CD4-positive, alpha-beta memory T cell (primary cell): ENCODE measurements at regions not wholly inside any gene's neighbourhood (a gene's known extent, or its start where the extent isn't known, plus 50 kb on each side); places are given as distances from the start of the nearest gene placed in this dataset.
A peak's percentile ranks its signal among the peaks of the same experiment; 100 is the strongest.
"Not testable (repeated sequence)": the region's sequence is repeated elsewhere in the genome, so short reads cannot be mapped to it uniquely, and the experiment has no call there.

Source experiments
- CTCF ChIA-PET: fragments of 350-600 bp; sonication (Branson Sonifier 250); formaldehyde crosslinking; loops from one replicate; lab custom pipeline; 2021; ENCODE audit warnings: inconsistent platforms; ENCODE audit not compliant: partially characterized antibody; lab: Charles Lee
- POLR2A ChIA-PET: fragments of 350-600 bp; sonication (Branson Sonifier 250); formaldehyde crosslinking; loops from one replicate; lab custom pipeline; 2021; ENCODE audit not compliant: partially characterized antibody; lab: Charles Lee
- DNase-seq, 5 donors: peaks; one replicate each; pipeline versions ENCODE4 v3.0.0 to v3.0.0-alpha.2; 2020 to 2022; ENCODE audit warnings: mixed read lengths in 1 of 5
- H3K27ac ChIP-seq: one replicate; pipeline ENCODE4 v1.7.0; 2013; ENCODE audit warnings: low read depth, low read length
- H3K27me3 ChIP-seq: 2 replicates; pipeline ENCODE4 v1.7.0; 2013; ENCODE audit warnings: mild to moderate bottlenecking, low read length, moderate library complexity; ENCODE audit not compliant: insufficient read depth
- H3K36me3 ChIP-seq: 2 replicates; pipeline ENCODE4 v1.7.0; 2013; ENCODE audit warnings: mild to moderate bottlenecking, low read length, moderate library complexity; ENCODE audit not compliant: insufficient read depth
- H3K4me1 ChIP-seq: 2 replicates; pipeline ENCODE4 v1.7.0; 2013; ENCODE audit warnings: mild to moderate bottlenecking, low read length, moderate library complexity; ENCODE audit not compliant: insufficient read depth
- H3K4me3 ChIP-seq, 2 donors: one replicate each; pipeline ENCODE4 v1.7.0; 2013; ENCODE audit warnings: low read length in 2 of 2, mild to moderate bottlenecking in 1 of 2
- H3K9me3 ChIP-seq, 2 donors: one replicate each; pipeline ENCODE4 v1.7.0; 2013; ENCODE audit warnings: low read length in 2 of 2, control low read depth in 1 of 2; ENCODE audit not compliant: control insufficient read depth in 1 of 2
- H3K27ac Mint-ChIP-seq, 7 donors: one replicate each; pipeline ENCODE4 v1.8.0; 2020 to 2021; ENCODE audit warnings: mixed read lengths in 7 of 7, mild to moderate bottlenecking in 6 of 7, inconsistent platforms in 3 of 7, moderate library complexity in 3 of 7
- H3K27me3 Mint-ChIP-seq, 2 donors: one replicate each; pipeline ENCODE4 v1.8.0; 2020 to 2021; ENCODE audit warnings: mixed read lengths in 2 of 2
- H3K36me3 Mint-ChIP-seq, 2 donors: one replicate each; pipeline ENCODE4 v1.8.0; 2020 to 2021; ENCODE audit warnings: mixed read lengths in 2 of 2, inconsistent platforms in 1 of 2, mild to moderate bottlenecking in 1 of 2
- H3K4me1 Mint-ChIP-seq, 4 donors: one replicate each; pipeline ENCODE4 v1.8.0; 2020 to 2021; ENCODE audit warnings: mixed read lengths in 4 of 4, mild to moderate bottlenecking in 1 of 4
- H3K4me3 Mint-ChIP-seq, 8 donors: one replicate each; pipeline ENCODE4 v1.8.0; 2020 to 2021; ENCODE audit warnings: mixed read lengths in 8 of 8, mild to moderate bottlenecking in 7 of 8, moderate library complexity in 6 of 8, inconsistent platforms in 3 of 8
- H3K9me3 Mint-ChIP-seq, 8 donors: one replicate each; pipeline ENCODE4 v1.8.0; 2020 to 2021; ENCODE audit warnings: mixed read lengths in 8 of 8, mild to moderate bottlenecking in 5 of 8, inconsistent platforms in 3 of 8, moderate library complexity in 1 of 8
- intact Hi-C: fragments of 100-400 bp; cut with micrococcal nuclease; formaldehyde crosslinking; loops from one replicate; pipeline ENCODE4 v1.15.1; 2023

DNA sequence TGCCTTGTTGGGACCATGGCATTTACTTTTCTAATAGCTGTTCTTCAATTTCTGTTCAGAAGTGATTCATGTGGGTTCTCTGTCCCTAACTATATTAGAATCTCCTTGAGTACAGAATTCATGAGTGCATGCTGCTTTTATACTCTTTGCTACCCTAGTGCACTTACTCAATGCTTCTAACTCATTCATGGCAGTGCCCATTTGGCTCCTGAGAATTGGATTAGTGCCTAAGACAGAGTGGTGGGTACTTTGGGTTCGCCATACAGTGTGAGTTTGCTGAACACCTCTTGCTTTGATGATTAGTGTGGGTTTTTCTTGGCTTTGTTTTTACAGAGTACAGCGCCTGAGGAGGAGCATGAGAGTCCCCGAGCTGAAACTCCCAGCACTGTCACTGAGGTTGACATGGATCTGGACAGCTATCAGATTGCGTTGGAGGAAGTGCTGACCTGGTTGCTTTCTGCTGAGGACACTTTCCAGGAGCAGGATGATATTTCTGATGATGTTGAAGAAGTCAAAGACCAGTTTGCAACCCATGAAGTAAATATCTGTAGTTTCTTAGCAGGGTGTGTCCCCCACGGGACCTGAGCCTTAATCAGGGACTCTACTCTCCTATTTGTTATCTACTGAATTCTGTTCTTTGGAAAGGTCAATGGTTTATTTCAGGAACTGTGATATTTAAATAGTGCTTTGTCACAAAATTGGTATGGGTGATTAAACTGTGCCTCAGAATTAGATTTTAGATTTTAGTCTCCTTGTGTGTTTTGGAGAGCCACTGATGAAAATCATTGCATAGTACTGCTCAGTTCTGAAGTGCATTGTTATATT lies 150.7 kb downstream of the UTRN start:
- H3K4me3 Mint-ChIP-seq: no peak overlapping the region
- no peaks in the 10 kb centered on the region for H3K27me3 ChIP-seq
- H3K27ac ChIP-seq: no peak overlapping the region
- peaks cover 0 to 5% (median 2%) of the 10 kb centered on the region in 8 donors for H3K9me3 Mint-ChIP-seq
- H3K9me3 ChIP-seq: no peaks in the 10 kb centered on the region
- H3K4me1 ChIP-seq: no peaks in the 10 kb centered on the region
- intact Hi-C loops: no loop called here
- no peak overlapping the region for H3K4me3 ChIP-seq
- ChIA-PET CTCF (no interaction called here), POLR2A (no interaction called here)
- DNase-seq: no peak
- H3K36me3 ChIP-seq: peaks cover 62% of the 10 kb centered on the region
- peaks cover 0 to 10% (median 7%) of the 10 kb centered on the region in 4 donors for H3K4me1 Mint-ChIP-seq
- peak overlapping the region in 4 of 7 donors; percentile 13 to 75 (median 52) for H3K27ac Mint-ChIP-seq
- peaks cover 70 to 73% of the 10 kb centered on the region in 2 donors for H3K36me3 Mint-ChIP-seq
- no peaks in the 10 kb centered on the region for H3K27me3 Mint-ChIP-seq

DNA sequence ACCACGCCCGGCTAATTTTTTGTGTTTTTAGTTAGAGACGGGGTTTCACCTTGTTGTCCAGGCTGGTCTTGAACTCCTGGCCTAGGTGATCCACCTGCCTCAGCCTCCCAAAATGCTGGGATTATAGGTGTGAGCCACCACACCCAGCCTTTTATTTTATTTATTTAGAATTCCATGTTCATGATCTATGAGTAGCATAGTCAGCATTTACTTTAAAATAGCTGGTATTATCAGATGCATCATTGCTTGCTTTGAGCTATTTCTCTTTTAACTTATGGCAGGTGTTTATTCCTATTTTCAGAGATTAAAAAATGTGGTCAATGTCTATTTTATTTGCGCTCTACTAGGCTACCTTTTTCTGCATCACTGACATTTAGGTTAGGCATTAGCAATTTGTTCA lies 152.0 kb downstream of the UTRN start:
- peaks cover 0 to 10% (median 7%) of the 10 kb centered on the region in 4 donors for H3K4me1 Mint-ChIP-seq
- DNase-seq: no peak
- Histone ChIP-seq H3K27ac (no peak overlapping the region), H3K9me3 (peaks cover 0 to 4% of the 10 kb centered on the region in 2 donors), H3K4me3 (no peak overlapping the region), H3K36me3 (peaks cover 63% of the 10 kb centered on the region), H3K27me3 (no peaks in the 10 kb centered on the region), H3K4me1 (no peaks in the 10 kb centered on the region)
- ChIA-PET POLR2A (no interaction called here), CTCF (no interaction called here)
- H3K27me3 Mint-ChIP-seq: no peaks in the 10 kb centered on the region
- peaks cover 0 to 11% (median 5%) of the 10 kb centered on the region in 8 donors for H3K9me3 Mint-ChIP-seq
- no peak overlapping the region for H3K4me3 Mint-ChIP-seq
- peak overlapping the region in 1 of 7 donors; percentile 18 for H3K27ac Mint-ChIP-seq
- peaks cover 70 to 73% of the 10 kb centered on the region in 2 donors for H3K36me3 Mint-ChIP-seq
- intact Hi-C loops: no loop called here

DNA sequence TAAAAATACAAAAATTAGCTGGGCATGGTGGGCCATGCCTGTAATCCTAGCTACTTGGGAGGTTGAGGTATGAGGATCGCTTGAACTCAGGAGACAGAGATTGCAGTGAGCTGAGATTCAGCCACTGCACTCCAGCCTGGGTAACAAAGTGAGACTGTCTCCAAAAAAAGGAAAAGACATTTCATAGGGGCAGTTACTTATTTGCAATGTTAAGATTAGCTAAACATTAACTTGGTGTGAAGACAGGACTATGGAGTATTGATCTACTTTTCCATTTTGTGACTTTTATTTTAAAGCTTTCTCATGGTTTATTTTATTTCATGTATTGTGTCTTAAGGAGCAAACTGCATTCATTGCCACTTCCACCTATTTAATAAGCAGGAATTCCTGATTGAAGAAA lies 153.0 kb downstream of the UTRN start:
- intact Hi-C loops: no loop called here
- DNase-seq: no peak
- H3K9me3 Mint-ChIP-seq: peaks cover 0 to 13% (median 5%) of the 10 kb centered on the region in 8 donors
- H3K36me3 Mint-ChIP-seq: peaks cover 73 to 80% of the 10 kb centered on the region in 2 donors
- H3K4me1 ChIP-seq: no peaks in the 10 kb centered on the region
- CTCF ChIA-PET: no interaction called here
- H3K9me3 ChIP-seq: peaks cover 0 to 4% of the 10 kb centered on the region in 2 donors
- no peak overlapping the region for H3K4me3 ChIP-seq
- POLR2A ChIA-PET: no interaction called here
- no peak overlapping the region for H3K4me3 Mint-ChIP-seq
- H3K27ac ChIP-seq: no peak overlapping the region
- no peaks in the 10 kb centered on the region for H3K27me3 ChIP-seq
- no peak overlapping the region for H3K27ac Mint-ChIP-seq
- peaks cover 0 to 11% (median 5%) of the 10 kb centered on the region in 4 donors for H3K4me1 Mint-ChIP-seq
- no peaks in the 10 kb centered on the region for H3K27me3 Mint-ChIP-seq
- peaks cover 69% of the 10 kb centered on the region for H3K36me3 ChIP-seq

DNA sequence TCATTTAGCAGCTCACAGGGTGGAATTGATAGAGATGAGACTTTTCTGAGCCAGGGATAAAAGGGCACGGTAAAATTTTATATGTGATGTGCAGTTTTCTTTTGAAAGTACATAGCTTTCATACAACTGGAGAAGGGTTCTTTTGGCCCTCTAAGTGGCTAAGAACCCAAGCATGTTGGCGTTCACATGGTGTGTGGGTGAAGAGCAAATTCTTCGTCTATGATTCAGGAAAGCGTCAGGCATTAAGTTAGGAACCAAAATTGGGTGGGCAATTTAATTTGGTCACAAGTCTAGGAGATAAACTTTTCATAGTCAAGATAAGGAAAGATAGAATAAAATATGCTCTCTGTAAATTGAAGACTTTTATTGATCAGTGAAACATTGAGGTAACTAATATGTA lies 153.9 kb downstream of the UTRN start:
- POLR2A ChIA-PET: no interaction called here

DNA sequence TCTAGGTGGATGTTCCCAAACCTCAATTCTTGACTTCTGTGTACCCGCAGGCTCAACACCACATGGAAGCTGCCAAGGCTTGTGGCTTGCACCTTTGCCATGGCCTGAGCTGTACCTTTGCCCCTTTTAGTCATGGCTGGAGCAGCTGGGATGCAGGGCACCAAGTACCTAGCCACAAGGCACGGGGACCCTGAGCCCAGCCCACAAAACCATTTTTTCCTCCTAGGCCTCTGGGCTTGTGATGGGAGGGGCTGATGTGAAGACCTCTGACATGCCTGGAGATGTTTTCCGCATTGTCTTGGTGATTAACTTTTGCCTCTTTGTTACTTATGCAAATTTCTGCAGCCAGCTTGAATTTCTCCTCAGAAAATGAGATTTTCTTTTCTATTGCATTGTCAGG lies 156.7 kb downstream of the UTRN start:
- H3K9me3 ChIP-seq, POLR2A ChIA-PET, H3K4me1 ChIP-seq, H3K4me1 Mint-ChIP-seq, H3K4me3 Mint-ChIP-seq, intact Hi-C loops, DNase-seq, H3K4me3 ChIP-seq, H3K27ac ChIP-seq, H3K27me3 Mint-ChIP-seq, H3K27ac Mint-ChIP-seq, H3K27me3 ChIP-seq: not testable (repeated sequence)
- CTCF ChIA-PET: interaction anchor here (1.0 to 1.3 kb wide), 2 partner anchors 38 to 40 kb away, joined by 3 to 4 read pairs; no protein-coding TSS in a partner anchor
- H3K36me3 ChIP-seq: peaks cover 60% of the 10 kb centered on the region
- Mint-ChIP-seq H3K36me3 (peaks cover 66 to 72% of the 10 kb centered on the region in 2 donors), H3K9me3 (peaks cover 0 to 13% (median 5%) of the 10 kb centered on the region in 8 donors)

More for the DNA sequence above, 153.9 kb downstream of the UTRN start:
- CTCF ChIA-PET: interaction anchor here (1.0 to 1.7 kb wide), 2 partner anchors 9 to 42 kb away, joined by 3 to 5 read pairs; no protein-coding TSS in a partner anchor
- H3K27me3 ChIP-seq: no peaks in the 10 kb centered on the region
- Mint-ChIP-seq H3K27me3 (no peaks in the 10 kb centered on the region), H3K4me1 (peaks cover 0 to 11% (median 5%) of the 10 kb centered on the region in 4 donors), H3K36me3 (peaks cover 74 to 81% of the 10 kb centered on the region in 2 donors), H3K9me3 (peaks cover 0 to 13% (median 5%) of the 10 kb centered on the region in 8 donors), H3K4me3 (no peak overlapping the region), H3K27ac (peak overlapping the region in 2 of 7 donors; percentile 27 to 59)
- DNase-seq: no peak
- H3K27ac ChIP-seq: no peak overlapping the region
- H3K4me1 ChIP-seq: no peaks in the 10 kb centered on the region
- intact Hi-C loops: no loop called here
- no peak overlapping the region for H3K4me3 ChIP-seq
- peaks cover 70% of the 10 kb centered on the region for H3K36me3 ChIP-seq
- peaks cover 0 to 4% of the 10 kb centered on the region in 2 donors for H3K9me3 ChIP-seq

DNA sequence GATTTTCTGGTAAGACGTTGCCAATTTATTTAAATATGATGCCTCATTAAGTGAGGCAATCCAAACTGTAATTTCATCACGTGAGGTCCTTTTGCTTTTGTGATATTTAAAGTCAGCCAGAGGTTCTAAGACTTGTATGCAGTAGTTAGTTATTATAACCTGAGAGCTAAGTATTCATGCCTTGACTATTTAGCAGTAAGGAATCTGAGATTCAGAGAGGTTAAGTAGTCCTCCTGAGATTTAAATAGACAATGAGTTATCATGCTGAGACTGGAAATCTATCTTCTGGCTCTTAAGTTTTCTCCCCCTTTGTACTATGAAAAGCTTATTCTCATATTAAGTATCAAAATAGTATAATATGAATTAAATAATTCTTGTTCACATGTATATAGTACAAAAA lies 158.0 kb downstream of the UTRN start:
- CTCF ChIA-PET: interaction anchor here (1.0 kb wide), 1 partner anchor 109 kb away, joined by 3 read pairs; no protein-coding TSS in a partner anchor
- peaks cover 0 to 4% of the 10 kb centered on the region in 2 donors for H3K9me3 ChIP-seq
- no peaks in the 10 kb centered on the region for H3K27me3 Mint-ChIP-seq

DNA sequence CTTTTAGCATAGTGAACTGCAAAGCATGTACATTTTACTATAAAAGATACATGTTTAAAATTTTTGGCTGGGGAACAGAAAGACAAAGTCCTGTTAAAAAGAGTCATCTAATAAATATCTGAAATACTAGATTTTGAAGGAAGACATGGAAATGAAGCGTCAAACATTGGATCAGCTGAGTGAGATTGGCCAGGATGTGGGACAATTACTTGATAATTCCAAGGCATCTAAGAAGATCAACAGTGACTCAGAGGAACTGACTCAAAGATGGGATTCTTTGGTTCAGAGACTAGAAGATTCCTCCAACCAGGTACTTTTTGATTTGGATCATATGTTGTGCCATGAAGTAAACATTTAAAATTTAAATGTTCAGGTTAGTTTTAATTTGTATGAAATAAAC lies 162.3 kb downstream of the UTRN start:
- peaks cover 52 to 62% of the 10 kb centered on the region in 2 donors for H3K36me3 Mint-ChIP-seq
- Histone ChIP-seq H3K4me3 (no peak overlapping the region), H3K9me3 (no peaks in the 10 kb centered on the region), H3K36me3 (peaks cover 45% of the 10 kb centered on the region), H3K27me3 (no peaks in the 10 kb centered on the region), H3K4me1 (no peaks in the 10 kb centered on the region), H3K27ac (no peak overlapping the region)
- H3K9me3 Mint-ChIP-seq: no peaks in the 10 kb centered on the region
- peaks cover 0 to 4% (median 1%) of the 10 kb centered on the region in 4 donors for H3K4me1 Mint-ChIP-seq
- H3K27ac Mint-ChIP-seq: peak overlapping the region in 2 of 7 donors; percentile 11 to 70
- POLR2A ChIA-PET: no interaction called here
- H3K27me3 Mint-ChIP-seq: no peaks in the 10 kb centered on the region
- no peak for DNase-seq
- H3K4me3 Mint-ChIP-seq: no peak overlapping the region
- intact Hi-C loops: no loop called here
- CTCF ChIA-PET: no interaction called here

More for the DNA sequence above, 158.0 kb downstream of the UTRN start:
- peaks cover 0 to 8% (median under 1%) of the 10 kb centered on the region in 4 donors for H3K4me1 Mint-ChIP-seq
- H3K4me1 ChIP-seq: no peaks in the 10 kb centered on the region
- no peak overlapping the region for H3K4me3 Mint-ChIP-seq
- H3K36me3 Mint-ChIP-seq: peaks cover 65 to 67% of the 10 kb centered on the region in 2 donors
- no peak overlapping the region for H3K4me3 ChIP-seq
- no peaks in the 10 kb centered on the region for H3K27me3 ChIP-seq
- intact Hi-C loops: no loop called here
- no peak overlapping the region for H3K27ac ChIP-seq
- H3K36me3 ChIP-seq: peaks cover 51% of the 10 kb centered on the region
- POLR2A ChIA-PET: no interaction called here
- peaks cover 0 to 13% (median 5%) of the 10 kb centered on the region in 8 donors for H3K9me3 Mint-ChIP-seq
- DNase-seq: no peak
- H3K27ac Mint-ChIP-seq: no peak overlapping the region
